K562 (cell line): ENCODE measurements at regions not wholly inside any gene's neighbourhood (a gene's known extent, or its start where the extent isn't known, plus 50 kb on each side); places are given as distances from the start of the nearest gene placed in this dataset.

Experiments
- ATAC-seq: fragments of 200-7000 bp; cut with Tn5 transposase; 3 replicates; pipeline ENCODE4 v1.9.1; 2020; ENCODE audit warnings: moderate library complexity
- BruUV-seq: library from RNA; stranded (reverse); fragments of 400-500 nt; replicated peaks from 2 replicates; lab custom pipeline; 2021; lab: Mats Ljungman, UMichigan
- CTCF ChIA-PET: fragments of 300-600 bp; formaldehyde crosslinking; extraction: SDS; loops from one replicate; lab custom pipeline; 2021; ENCODE audit warnings: low intra/inter-chr PET ratio; lab: Yijun Ruan, JAX
- POLR2A ChIA-PET: fragments of 300-600, 350-650 bp; sonication (Branson Sonifier 250); formaldehyde crosslinking; extraction: SDS; loops from one replicate; lab custom pipeline; 2021; ENCODE audit warnings: antibody characterized with exemption, inconsistent platforms; lab: Yijun Ruan, JAX
- DNase-seq, 4 experiments: peaks; one replicate each; pipeline versions ENCODE4 v3.0.0 to v3.0.0-alpha.2; 2011 to 2018; ENCODE audit warnings: low spot score in 3 of 4, mixed read lengths in 3 of 4; ENCODE audit errors: extremely low read depth in 1 of 4
- FAIRE-seq: peaks from 2 replicates; lab custom pipeline; 2011; peaks lifted over from hg19 to GRCh38; lab: Jason Lieb, UNC
- H2AFZ ChIP-seq: 2 replicates; pipeline ENCODE4 v1.6.0; 2011; ENCODE audit warnings: low read depth, low read length, control low read depth, inconsistent platforms
- H3K27ac ChIP-seq: fragments of 200-600 bp; 3 replicates; pipeline ENCODE4 v1.8.0; 2011; ENCODE audit warnings: low read depth, mild to moderate bottlenecking, control low read depth, inconsistent platforms, low read length, moderate library complexity, mixed read lengths; ENCODE audit errors: extremely low read depth
- H3K27me3 ChIP-seq, 2 experiments: fragments of 300-600 bp in 1 of 2; 2 replicates in 1 of 2; 3 replicates in 1 of 2; pipeline versions ENCODE4 v1.6.0 to v1.8.0; 2011; ENCODE audit warnings: inconsistent platforms in 2 of 2, low read length in 2 of 2, mild to moderate bottlenecking in 1 of 2, mixed read lengths in 1 of 2, moderate library complexity in 1 of 2; ENCODE audit not compliant: control insufficient read depth in 2 of 2, insufficient read depth in 2 of 2
- H3K36me3 ChIP-seq: fragments of 300-600 bp; 3 replicates; pipeline ENCODE4 v1.8.0; 2011; ENCODE audit warnings: mild to moderate bottlenecking, low read length, inconsistent platforms; ENCODE audit not compliant: control insufficient read depth, insufficient read depth
- H3K4me1 ChIP-seq, 2 experiments: fragments of 200-600 bp in 1 of 2; replicated peaks in 1 of 2; 2 replicates in 1 of 2; 3 replicates in 1 of 2; pipeline versions ENCODE4 v1.5.1 to v1.8.0; 2011; ENCODE audit warnings: inconsistent platforms in 2 of 2, low read length in 2 of 2, mild to moderate bottlenecking in 1 of 2, mixed read lengths in 1 of 2, moderate library complexity in 1 of 2; ENCODE audit not compliant: control insufficient read depth in 2 of 2, insufficient read depth in 2 of 2
- H3K4me2 ChIP-seq: 2 replicates; pipeline ENCODE4 v1.6.1; 2011; ENCODE audit warnings: low read length, control low read depth, inconsistent platforms, mixed read lengths; ENCODE audit not compliant: insufficient read depth
- H3K4me3 ChIP-seq: fragments of 200-600 bp; sonication (generic), shearing (Covaris generic); 2 replicates; pipeline ENCODE4 v1.5.1; 2016; ENCODE audit warnings: control low read depth, inconsistent platforms
- H3K79me2 ChIP-seq: fragments of 200-600 bp; 3 replicates; pipeline ENCODE4 v1.8.0; 2011; ENCODE audit warnings: low read length, inconsistent platforms; ENCODE audit not compliant: control insufficient read depth, insufficient read depth
- H3K9ac ChIP-seq, 2 experiments: 2 replicates each; pipeline versions ENCODE4 v1.6.0 to v1.6.1; 2011; ENCODE audit warnings: low read depth in 2 of 2, low read length in 2 of 2, control low read depth in 1 of 2, inconsistent platforms in 1 of 2, mild to moderate bottlenecking in 1 of 2, mixed read lengths in 1 of 2; ENCODE audit not compliant: insufficient read depth in 1 of 2
- H3K9me1 ChIP-seq: one replicate; pipeline ENCODE4 v1.6.0; 2011; ENCODE audit warnings: inconsistent platforms, mild to moderate bottlenecking, low read length, moderate library complexity; ENCODE audit not compliant: control insufficient read depth, insufficient read depth
- H3K9me3 ChIP-seq: replicated peaks from 2 replicates; pipeline ENCODE4 v1.5.1; 2011; ENCODE audit warnings: low read depth, low read length, inconsistent platforms; ENCODE audit not compliant: control insufficient read depth, insufficient read depth
- H4K20me1 ChIP-seq: replicated peaks from 2 replicates; pipeline ENCODE4 v1.6.1; 2011; ENCODE audit warnings: low read length, inconsistent platforms, mixed read lengths; ENCODE audit not compliant: control insufficient read depth, insufficient read depth
- BRF1 ChIP-seq: IDR thresholded peaks from 3 replicates; pipeline ENCODE4 v1.6.1; 2011; ENCODE audit warnings: borderline replicate concordance, mild to moderate bottlenecking; ENCODE audit not compliant: insufficient read length; ENCODE audit errors: extremely low read depth
- ESRRB ChIP-seq: fragments of 250-450 bp; sonication (Bioruptor Pico); IDR thresholded peaks from 2 replicates; pipeline ENCODE4 v1.5.0; 2020; ENCODE audit warnings: mild to moderate bottlenecking, moderate library complexity, borderline replicate concordance
- GATAD2B ChIP-seq: fragments of 450-650 bp; IDR thresholded peaks from 2 replicates; pipeline ENCODE4 v1.6.1; 2017; ENCODE audit warnings: mild to moderate bottlenecking, borderline replicate concordance
- ILF3 ChIP-seq: fragments of 450-650 bp; IDR thresholded peaks from 2 replicates; pipeline ENCODE4 v1.6.1; 2018; ENCODE audit warnings: antibody characterized with exemption, mild to moderate bottlenecking, moderate library complexity, borderline replicate concordance
- JUN ChIP-seq, 2 experiments: sonication (generic) in 1 of 2; formaldehyde crosslinking in 1 of 2; IDR thresholded peaks; 2 replicates each; pipeline versions ENCODE4 v1.6.1 to v1.8.0; 2012 to 2022; ENCODE audit warnings: borderline replicate concordance in 2 of 2, mild to moderate bottlenecking in 2 of 2, improper control_type of control experiment in 1 of 2, low read depth in 1 of 2, low read length in 1 of 2, missing genetic modification reagents in 1 of 2
- PTBP1 ChIP-seq: fragments of 200-400 bp; formaldehyde crosslinking; IDR thresholded peaks from 2 replicates; pipeline ENCODE4 v1.6.1; 2017; ENCODE audit warnings: low read depth, low read length
- PURB ChIP-seq: sonication (generic); formaldehyde crosslinking; IDR thresholded peaks from 2 replicates; pipeline ENCODE4 v1.9.0; 2021; ENCODE audit warnings: low read depth, mild to moderate bottlenecking, missing genetic modification reagents
- STAT5A ChIP-seq: IDR thresholded peaks from 2 replicates; pipeline ENCODE4 v1.6.1; 2012; ENCODE audit warnings: low read length, inconsistent platforms, borderline replicate concordance
- TAL1 ChIP-seq: fragments of 450-650 bp; IDR thresholded peaks from 2 replicates; pipeline ENCODE4 v1.6.1; 2016; ENCODE audit warnings: mild to moderate bottlenecking
- THAP12 ChIP-seq: fragments of 250-450 bp; sonication (Bioruptor Pico); IDR thresholded peaks from 2 replicates; pipeline ENCODE4 v1.9.0; 2021; ENCODE audit warnings: mild to moderate bottlenecking, inconsistent platforms
- ZFP36 ChIP-seq: fragments of 150-350 bp; IDR thresholded peaks from 2 replicates; pipeline ENCODE4 v1.6.1; 2018; ENCODE audit warnings: low read length, low read depth; ENCODE audit not compliant: partially characterized antibody
- ZKSCAN3 ChIP-seq: fragments of 250-450 bp; sonication (Bioruptor Pico); IDR thresholded peaks from 2 replicates; pipeline ENCODE4 v1.4.0; 2020
- ZNF217 ChIP-seq: sonication (generic); formaldehyde crosslinking; IDR thresholded peaks from 2 replicates; pipeline ENCODE4 v1.8.0; 2022; ENCODE audit warnings: mild to moderate bottlenecking, missing genetic modification reagents
- WGBS: fragments of 100-300 bp; shearing (Covaris generic); methylation state at CpG from one replicate; pipeline ENCODE4 v1.1.6; 2016; ENCODE audit warnings: low coverage, mixed read lengths; ENCODE audit not compliant: insufficient coverage; ENCODE audit errors: missing lambda C conversion rate; 5-methylcytosine and 5-hydroxymethylcytosine counted together
- in situ Hi-C: fragments of 300-500 bp; cut with MboI; formaldehyde crosslinking; loops from 4 replicates; pipeline ENCODE4 v1.15.0; 2018; ENCODE audit warnings: inconsistent platforms, mixed read lengths
- intact Hi-C: fragments of 100-400 bp; cut with micrococcal nuclease; formaldehyde crosslinking; loops from 2 replicates; pipeline ENCODE4 v1.14.2; 2022

GRCh38 chr2:175518206-175518605, 336.7 kb upstream of the ATP5MC3 start (continued):
- no peak for TF ChIP-seq GATAD2B
- TF ChIP-seq ZKSCAN3 (CRISPR knock-in tag): no peak
- no peak for TF ChIP-seq BRF1
- no peak for TF ChIP-seq ZFP36

- CTCF ChIA-PET: no interaction called here
- Histone ChIP-seq H3K27ac (no peak overlapping the region), H3K9me1 (no peaks in the 10 kb centered on the region), H3K79me2 (no peaks in the 10 kb centered on the region), H3K4me1 (no peaks in the 10 kb centered on the region), H3K4me2 (no peak overlapping the region), H3K9me3 (no peaks in the 10 kb centered on the region), H3K9ac (no peak overlapping the region), H4K20me1 (no peaks in the 10 kb centered on the region), H3K4me3 (no peak overlapping the region), H2AFZ (no peak overlapping the region), H3K27me3 (no peaks in the 10 kb centered on the region), H3K36me3 (no peaks in the 10 kb centered on the region)
- DNase-seq (no peak), FAIRE-seq (no peak), ATAC-seq (no peak)
- intact Hi-C loops: no loop called here
- no peak for TF ChIP-seq ILF3
- TF ChIP-seq PTBP1: no peak
- TF ChIP-seq TAL1: no peak
- TF ChIP-seq JUN (IDR thresholded peaks at IDR 0.05; ENCODE audit: borderline replicate concordance, low read depth, low read length): no peak
- no peak for TF ChIP-seq JUN (CRISPR knock-in tag; IDR thresholded peaks at IDR 0.05; ENCODE audit: borderline replicate concordance)
- no peak for TF ChIP-seq THAP12 (CRISPR knock-in tag)
- no peak for TF ChIP-seq ESRRB
- no peak for TF ChIP-seq ZNF217 (CRISPR knock-in tag)
- TF ChIP-seq STAT5A: no peak
- no peak for TF ChIP-seq PURB (CRISPR knock-in tag)
- no TSS peak for BruUV-seq
- WGBS: 0% methylated on average over 2 of the region's 2 CpGs
- in situ Hi-C loops: no loop called here
- POLR2A ChIA-PET: interaction anchor here (1.1 kb wide), 1 partner anchor 14 kb away, joined by 3 read pairs; no protein-coding TSS in a partner anchor
These were observed 335.0 kb upstream of the ATP5MC3 start for GRCh38 chr2:175516555-175516954.
